NB4 (cell line): ENCODE measurements at regions not wholly inside any gene's neighbourhood (a gene's known extent, or its start where the extent isn't known, plus 50 kb on each side); places are given as distances from the start of the nearest gene placed in this dataset.

Source experiments
- DNase-seq: peaks from one replicate; pipeline ENCODE4 v3.0.0; 2010; ENCODE audit warnings: low read depth
- H3K4me3 ChIP-seq: one replicate; pipeline ENCODE4 v1.5.1; 2011; ENCODE audit warnings: mild to moderate bottlenecking, low read depth, low read length, moderate library complexity
- MYC ChIP-seq: IDR thresholded peaks from 2 replicates; pipeline ENCODE4 v1.6.1; 2011; ENCODE audit warnings: low read depth, low read length
- POLR2A ChIP-seq: IDR thresholded peaks from 2 replicates; pipeline ENCODE4 v1.6.1; 2011; ENCODE audit warnings: mild to moderate bottlenecking; ENCODE audit not compliant: insufficient read length; ENCODE audit errors: extremely low read depth
- TF ChIP-seq, protein P1 (sequence below): IDR thresholded peaks from one replicate; pipeline ENCODE4 v1.5.1; 2012; ENCODE audit warnings: low read depth, low read length
- TF ChIP-seq, protein P2 (sequence below): IDR thresholded peaks from 2 replicates; pipeline ENCODE4 v1.6.1; 2011; ENCODE audit warnings: low read depth, low read length

DNA sequence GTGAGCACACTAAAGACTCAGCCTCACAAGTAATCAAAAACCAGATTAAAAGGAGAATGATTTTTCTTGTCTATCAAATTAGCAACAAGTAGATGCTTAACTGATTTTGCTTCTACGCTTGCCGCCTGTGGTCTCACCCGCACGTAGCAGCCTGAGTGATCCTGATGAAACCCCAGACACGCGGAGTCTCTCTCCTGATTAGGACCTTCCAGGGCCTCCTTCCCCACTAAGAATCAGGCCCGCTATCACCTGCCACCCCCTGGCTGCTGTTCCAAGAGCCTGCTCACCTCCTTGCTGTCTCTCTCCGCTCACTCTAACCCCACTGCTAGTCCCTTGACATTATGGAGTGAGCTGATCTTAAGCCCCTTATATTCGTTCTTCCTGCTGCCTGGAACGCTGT, 325.9 kb upstream of the NRP1 start:
- DNase-seq: no peak
- TF ChIP-seq, protein P1, sequence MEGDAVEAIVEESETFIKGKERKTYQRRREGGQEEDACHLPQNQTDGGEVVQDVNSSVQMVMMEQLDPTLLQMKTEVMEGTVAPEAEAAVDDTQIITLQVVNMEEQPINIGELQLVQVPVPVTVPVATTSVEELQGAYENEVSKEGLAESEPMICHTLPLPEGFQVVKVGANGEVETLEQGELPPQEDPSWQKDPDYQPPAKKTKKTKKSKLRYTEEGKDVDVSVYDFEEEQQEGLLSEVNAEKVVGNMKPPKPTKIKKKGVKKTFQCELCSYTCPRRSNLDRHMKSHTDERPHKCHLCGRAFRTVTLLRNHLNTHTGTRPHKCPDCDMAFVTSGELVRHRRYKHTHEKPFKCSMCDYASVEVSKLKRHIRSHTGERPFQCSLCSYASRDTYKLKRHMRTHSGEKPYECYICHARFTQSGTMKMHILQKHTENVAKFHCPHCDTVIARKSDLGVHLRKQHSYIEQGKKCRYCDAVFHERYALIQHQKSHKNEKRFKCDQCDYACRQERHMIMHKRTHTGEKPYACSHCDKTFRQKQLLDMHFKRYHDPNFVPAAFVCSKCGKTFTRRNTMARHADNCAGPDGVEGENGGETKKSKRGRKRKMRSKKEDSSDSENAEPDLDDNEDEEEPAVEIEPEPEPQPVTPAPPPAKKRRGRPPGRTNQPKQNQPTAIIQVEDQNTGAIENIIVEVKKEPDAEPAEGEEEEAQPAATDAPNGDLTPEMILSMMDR: no peak
- no peak overlapping the region for H3K4me3 ChIP-seq

DNA sequence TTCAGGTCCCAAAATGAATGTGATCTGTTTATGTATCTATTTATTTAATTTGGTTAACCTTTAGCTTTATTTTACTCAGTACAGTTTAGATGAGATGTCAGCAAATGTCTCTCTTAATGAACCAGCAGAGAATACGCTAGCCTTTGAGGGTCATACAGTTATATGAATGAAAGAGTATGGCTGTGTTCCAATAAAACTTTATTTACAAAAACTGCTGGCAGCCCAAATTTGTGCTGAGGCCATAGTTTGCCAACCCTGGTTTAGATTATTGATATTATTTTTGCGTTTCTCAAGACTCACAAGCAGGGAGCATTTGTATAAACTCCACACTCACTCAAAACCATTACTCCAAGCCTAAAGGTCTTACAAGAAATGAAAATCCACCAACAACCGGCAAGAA, 323.4 kb upstream of the NRP1 start:
- DNase-seq: no peak
- no peak overlapping the region for H3K4me3 ChIP-seq
- TF ChIP-seq POLR2A (no peak), MYC (no peak)
- TF ChIP-seq, protein P2, sequence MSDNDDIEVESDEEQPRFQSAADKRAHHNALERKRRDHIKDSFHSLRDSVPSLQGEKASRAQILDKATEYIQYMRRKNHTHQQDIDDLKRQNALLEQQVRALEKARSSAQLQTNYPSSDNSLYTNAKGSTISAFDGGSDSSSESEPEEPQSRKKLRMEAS: no peak
- TF ChIP-seq, protein P1: no peak

DNA sequence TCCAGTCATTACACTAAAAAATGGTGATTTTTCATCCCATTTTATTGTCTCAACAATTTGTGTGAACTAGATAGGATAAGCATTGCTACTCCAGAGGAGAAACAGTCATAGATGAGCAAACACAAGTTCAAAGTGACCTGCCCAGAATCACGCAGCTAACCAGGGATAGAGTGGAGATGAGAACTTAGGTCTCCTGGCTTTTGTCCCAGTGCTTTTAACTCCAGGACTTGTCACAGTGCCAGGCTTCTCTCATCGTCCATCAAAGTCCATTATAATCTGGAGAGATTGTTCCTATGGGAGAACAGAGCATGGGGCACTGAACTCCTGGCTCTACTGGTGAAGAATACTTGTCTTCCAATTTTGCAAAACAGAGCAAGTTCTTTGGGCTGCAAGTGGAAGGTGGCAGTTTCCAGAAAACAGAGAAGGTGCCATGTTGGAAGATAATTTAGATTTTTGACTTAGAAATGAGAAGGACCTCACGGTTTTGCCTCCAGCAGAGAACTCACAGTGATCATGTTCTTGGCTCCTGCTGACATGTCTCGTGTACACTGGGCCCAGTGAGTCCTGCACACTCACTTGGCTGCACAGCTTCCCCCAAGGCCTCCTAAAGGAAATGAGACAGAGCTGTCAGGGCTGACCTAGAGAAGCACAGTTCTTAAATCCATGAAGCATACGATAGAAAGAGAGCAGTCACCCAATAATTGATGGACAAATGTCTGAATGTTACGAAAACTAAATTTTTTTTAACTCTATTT, 322.9 kb upstream of the NRP1 start:
- no peak overlapping the region for H3K4me3 ChIP-seq
- no peak for DNase-seq
- TF ChIP-seq MYC: no peak
- TF ChIP-seq, protein P1: no peak
- TF ChIP-seq, protein P2: no peak
- no peak for TF ChIP-seq POLR2A

DNA sequence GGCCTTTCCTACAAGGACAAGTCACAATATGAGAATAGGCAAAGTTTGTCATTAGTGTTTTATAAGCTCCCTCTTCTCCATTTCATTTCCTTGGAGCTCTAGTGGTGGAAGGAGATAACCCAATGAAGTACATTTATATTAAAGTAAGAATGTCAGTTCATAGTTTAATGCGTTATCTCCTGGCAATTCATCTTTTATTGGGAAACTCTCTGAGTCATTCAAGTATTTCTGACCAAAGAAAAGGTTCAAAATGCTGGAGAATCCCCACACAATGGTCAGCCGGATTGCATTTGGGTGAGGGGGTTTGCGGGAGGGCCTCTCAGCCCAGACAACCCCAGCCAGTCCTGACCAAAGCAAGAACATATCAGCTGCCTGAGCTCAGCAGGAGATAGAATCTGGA, 321.5 kb upstream of the NRP1 start:
- TF ChIP-seq, protein P2: no peak
- TF ChIP-seq, protein P1: no peak
- TF ChIP-seq POLR2A: no peak
- no peak for TF ChIP-seq MYC
- no peak for DNase-seq
- no peak overlapping the region for H3K4me3 ChIP-seq

DNA sequence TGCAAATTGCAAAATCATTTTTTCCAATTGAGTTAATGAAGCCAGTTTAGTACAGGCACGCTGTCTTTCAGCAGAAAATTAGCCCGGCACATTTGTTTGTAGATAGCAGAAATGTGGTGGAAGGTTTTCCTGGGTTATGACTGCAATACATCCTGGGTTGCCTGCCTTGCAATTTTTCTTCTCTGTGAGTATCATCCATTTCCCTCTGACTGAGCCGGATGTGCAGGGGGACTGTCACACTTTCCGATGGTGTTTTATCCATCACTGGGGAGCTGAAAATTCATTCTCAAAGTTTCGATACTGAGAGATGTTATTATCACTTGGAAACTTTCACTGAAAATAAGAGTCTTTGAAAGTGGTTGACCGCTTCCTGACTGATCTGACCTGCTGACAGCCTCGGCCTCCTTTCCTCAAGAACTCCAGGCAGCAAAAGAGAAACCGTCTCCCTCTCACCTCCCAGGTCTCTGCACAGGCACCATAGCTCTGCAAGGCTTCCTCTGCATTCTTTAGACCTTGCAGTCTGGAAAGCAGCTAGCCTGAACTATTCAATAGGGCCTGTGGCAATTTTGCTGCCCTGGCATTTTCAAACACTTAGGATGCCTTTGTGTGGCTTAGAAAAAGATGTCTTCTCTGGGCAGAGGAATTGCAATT, 320.8 kb upstream of the NRP1 start:
- H3K4me3 ChIP-seq: no peak overlapping the region
- TF ChIP-seq, protein P2: no peak
- TF ChIP-seq, protein P1: no peak
- no peak for TF ChIP-seq POLR2A
- TF ChIP-seq MYC: no peak
- no peak for DNase-seq
